ENCODE measurements at regions not wholly inside any gene's neighbourhood (a gene's known extent, or its start where the extent isn't known, plus 50 kb on each side); places are given as distances from the start of the nearest gene placed in this dataset.
A peak's percentile ranks its signal among the peaks of the same experiment; 100 is the strongest.

- DNase-seq = peak in 1 of 14 donors; percentile 20
Measured at GRCh38 chr9:110148384-110148783, 59.6 kb downstream of the C9orf152 start.

- DNase-seq = no peak
Measured at GRCh38 chr9:110148891-110149290, 59.1 kb downstream of the C9orf152 start.

All from C1 segment of cervical spinal cord (tissue), 14 donors.